Left forelimb (tissue), 1 donor: ENCODE measurements at regions not wholly inside any gene's neighbourhood (a gene's known extent, or its start where the extent isn't known, plus 50 kb on each side); places are given as distances from the start of the nearest gene placed in this dataset.
"Not testable (repeated sequence)": the region's sequence is repeated elsewhere in the genome, so short reads cannot be mapped to it uniquely, and the experiment has no call there.

Source experiments
- DNase-seq: peaks from one replicate; pipeline ENCODE4 v3.0.0-alpha.2; 2018; ENCODE audit warnings: low spot score

- DNase-seq = no peak
Measured at GRCh38 chr2:175606010-175606841, 395.8 kb downstream of the LNPK start.

GRCh38 chr2:175605640-175606009 lies 396.4 kb downstream of the LNPK start:
- DNase-seq = no peak

GRCh38 chr2:175601969-175602368 lies 400.1 kb downstream of the LNPK start:
- no peak for DNase-seq

- no peak for DNase-seq
Measured at GRCh38 chr2:175599966-175600831, 401.9 kb downstream of the LNPK start.

DNA sequence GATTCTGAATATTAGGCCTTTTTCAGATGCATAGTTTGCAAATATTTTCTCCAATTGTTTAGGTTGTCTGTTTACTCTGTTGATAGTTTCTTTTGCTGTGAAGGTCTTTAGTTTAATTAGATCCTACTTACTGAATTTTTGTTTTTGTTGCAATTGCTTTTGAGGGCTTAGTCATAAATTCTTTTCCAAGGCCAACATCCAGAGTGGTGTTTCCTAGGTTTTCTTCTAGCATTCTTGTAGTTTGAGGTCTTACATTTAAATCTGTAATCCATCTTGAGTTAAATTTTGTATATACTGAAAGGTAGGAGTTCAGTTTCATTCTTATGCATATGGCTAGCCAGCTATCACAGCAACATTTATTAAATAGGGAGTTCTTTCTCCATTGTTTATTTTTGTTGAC lies 404.8 kb downstream of the LNPK start:
- DNase-seq = no peak

GRCh38 chr2:175595139-175595538 lies 406.9 kb downstream of the LNPK start:
- DNase-seq = no peak

- not testable (repeated sequence) for DNase-seq
Measured at GRCh38 chr2:175593686-175594525, 408.2 kb downstream of the LNPK start.

DNA sequence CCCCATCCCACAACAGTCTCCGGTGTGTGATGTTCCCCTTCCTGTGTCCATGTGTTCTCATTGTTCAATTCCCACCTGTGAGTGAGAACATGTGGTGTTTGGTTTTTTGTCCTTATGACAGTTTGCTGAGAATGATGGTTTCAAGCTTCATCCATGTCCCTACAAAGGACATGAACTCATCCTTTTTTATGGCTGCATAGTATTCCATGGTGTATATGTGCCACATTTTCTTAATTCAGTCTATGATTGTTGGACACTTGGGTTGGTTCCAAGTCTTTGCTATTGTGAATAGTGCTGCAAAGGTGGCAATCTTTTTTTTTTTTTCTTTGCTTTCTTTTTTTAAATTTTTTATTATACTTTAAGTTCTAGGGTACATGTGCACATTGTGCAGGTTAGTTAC lies 406.7 kb upstream of the ATP5MC3 start:
- DNase-seq = not testable (repeated sequence)

DNA sequence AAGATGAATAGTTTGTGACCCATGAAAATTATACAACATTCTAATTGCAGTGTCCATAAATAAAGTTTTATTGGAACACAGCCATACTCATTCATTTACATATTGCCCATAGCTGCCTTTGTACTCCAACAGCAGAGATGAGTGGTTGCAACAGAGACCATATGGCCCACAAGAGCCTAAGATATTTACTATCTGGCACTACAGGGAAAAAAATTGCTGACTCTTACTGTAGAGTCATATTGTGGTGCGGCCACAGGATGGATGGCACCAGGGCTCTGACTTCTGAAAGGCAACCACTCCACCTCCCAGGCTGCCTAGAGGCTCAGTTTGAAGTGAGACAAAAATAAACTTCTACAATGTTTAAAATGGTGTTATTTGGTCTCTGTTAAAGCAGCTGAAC lies 404.0 kb upstream of the ATP5MC3 start:
- no peak for DNase-seq

GRCh38 chr2:175580652-175581051 lies 399.1 kb upstream of the ATP5MC3 start:
- no peak for DNase-seq

DNA sequence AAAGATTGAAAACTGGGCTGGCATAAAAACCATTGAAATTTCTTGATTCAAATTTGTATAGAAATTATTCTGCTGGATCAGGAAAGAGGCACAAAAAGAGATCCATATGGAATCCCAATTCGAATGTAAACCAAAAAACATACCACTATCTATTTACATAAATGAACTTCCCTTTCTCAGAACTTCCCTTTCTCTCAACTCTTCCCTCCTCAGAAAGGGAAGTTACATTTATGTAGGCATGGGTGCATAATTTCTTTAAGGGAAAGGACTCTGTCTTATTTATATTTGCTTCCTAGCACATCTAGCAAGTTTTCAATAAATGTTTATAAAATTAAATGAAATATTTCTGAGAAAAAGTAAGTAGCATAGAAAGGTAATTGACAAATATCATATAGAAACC lies 398.1 kb upstream of the ATP5MC3 start:
- no peak for DNase-seq

DNA sequence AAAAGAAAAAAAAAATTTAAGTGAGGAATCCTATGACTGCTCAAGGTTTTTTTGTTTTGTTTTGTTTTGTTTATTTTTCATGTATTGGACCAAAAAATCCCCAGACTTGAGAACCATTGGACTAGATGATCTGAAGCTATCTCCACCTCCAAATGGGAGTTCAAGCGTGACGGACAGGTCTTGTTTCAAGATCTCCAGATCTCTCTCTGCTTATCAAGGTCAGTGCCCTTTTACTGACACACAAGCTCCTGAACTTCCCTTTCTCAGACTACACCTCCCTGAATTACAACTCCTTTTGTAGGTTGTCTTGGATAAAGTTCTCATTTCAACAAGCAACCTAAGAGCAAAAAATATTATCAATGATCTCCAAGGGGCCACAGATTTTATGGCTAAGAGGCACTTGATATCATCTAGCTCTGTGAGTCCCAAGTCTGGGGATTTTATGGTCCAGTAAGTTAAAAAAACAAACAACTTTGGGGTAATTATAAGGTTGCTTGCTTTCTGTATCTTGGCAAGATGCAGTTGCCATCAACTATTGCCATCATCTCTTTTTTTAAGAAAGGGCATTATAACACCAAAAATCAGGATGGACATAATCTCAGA lies 396.0 kb upstream of the ATP5MC3 start:
- DNase-seq = no peak

DNA sequence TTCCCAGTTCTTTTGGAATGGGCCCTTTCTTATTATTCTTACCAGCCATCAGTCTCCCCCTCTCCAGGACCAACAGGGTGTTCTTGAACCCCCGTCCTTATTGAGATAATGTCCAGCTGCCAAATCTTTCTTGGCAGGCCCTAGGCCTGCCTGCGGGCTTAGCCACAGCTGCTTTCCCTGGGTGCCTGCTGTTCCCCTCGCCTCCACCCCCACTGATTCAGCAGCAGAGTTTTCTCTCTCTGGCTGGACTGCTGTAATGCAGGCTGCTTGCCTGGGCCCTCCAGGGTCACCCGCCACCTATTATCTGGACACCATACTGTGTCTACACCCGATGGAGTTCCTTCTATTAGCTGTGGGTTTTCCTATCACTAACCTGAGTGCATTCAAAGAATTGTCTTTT lies 395.4 kb upstream of the ATP5MC3 start:
- no peak for DNase-seq

DNA sequence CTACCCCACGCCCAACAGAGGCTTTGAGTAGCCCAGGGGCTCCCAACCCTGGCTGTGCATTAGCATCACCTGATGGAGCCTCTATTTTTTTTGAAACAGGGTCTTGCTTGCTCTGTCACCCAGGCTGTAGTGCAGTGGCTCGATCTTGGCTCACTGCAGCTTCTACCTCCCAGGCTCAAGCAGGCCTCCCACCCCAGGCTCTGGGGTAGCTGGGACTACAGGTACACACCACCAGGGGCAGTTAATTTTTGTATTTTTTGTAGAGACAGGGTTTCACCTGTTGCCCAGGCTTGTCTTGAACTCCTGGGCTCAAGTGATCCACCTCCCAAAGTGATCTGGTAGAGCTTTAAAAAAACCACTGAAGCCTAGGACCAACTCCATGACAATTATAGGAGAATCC lies 394.8 kb upstream of the ATP5MC3 start:
- DNase-seq = no peak

- DNase-seq = no peak
Measured at GRCh38 chr2:175575346-175576258, 394.1 kb upstream of the ATP5MC3 start.

GRCh38 chr2:175574069-175574468 lies 392.6 kb upstream of the ATP5MC3 start:
- DNase-seq = no peak

- DNase-seq = no peak
Measured at GRCh38 chr2:175571078-175571653, 389.7 kb upstream of the ATP5MC3 start.

GRCh38 chr2:175568109-175568730 lies 386.7 kb upstream of the ATP5MC3 start:
- no peak for DNase-seq

DNA sequence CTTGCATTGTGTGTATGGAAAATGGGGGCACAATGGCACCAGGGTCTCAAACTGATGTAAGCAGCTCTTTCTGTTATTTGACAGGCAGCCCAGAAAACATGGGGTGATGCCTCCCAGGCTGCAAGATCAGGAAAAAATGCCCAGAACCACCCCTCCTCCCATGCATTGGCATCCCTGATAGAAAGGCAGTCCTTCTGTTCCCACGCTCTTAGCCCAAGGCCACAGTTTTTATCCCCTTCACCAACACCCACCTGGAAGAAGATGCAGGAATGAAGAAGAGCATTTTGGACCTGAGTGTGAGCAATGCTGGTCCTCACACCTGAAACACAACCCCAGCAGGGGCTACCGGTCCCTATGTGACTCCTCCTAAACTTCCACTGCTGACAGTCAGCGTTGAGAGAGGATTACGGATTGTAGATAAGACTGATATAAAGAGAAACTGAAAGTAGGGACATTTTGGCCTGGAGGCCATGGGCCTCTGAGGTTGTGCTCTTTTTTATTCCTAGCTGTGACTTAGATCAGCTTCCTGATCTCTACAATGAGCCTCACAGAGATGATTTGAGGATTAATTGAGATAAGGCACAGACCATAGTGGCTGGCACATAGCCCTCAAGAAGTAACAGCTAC lies 386.0 kb upstream of the ATP5MC3 start:
- no peak for DNase-seq
